RWPE2 (cell line): ENCODE measurements at regions not wholly inside any gene's neighbourhood (a gene's known extent, or its start where the extent isn't known, plus 50 kb on each side); places are given as distances from the start of the nearest gene placed in this dataset.

ENCODE experiments used
- ATAC-seq: fragments of 200-7000 bp; cut with Tn5 transposase; 3 replicates; pipeline ENCODE4 v1.9.1; 2021; ENCODE audit warnings: low read depth
- DNase-seq: peaks from one replicate; pipeline ENCODE4 v3.0.0-alpha.2; 2020; ENCODE audit warnings: low spot score
- H3K27ac ChIP-seq: fragments of 450-650 bp; 2 replicates; pipeline ENCODE4 v1.5.1; 2017; ENCODE audit warnings: mild to moderate bottlenecking; ENCODE audit not compliant: poor library complexity, severe bottlenecking
- H3K27me3 ChIP-seq: fragments of 250-450 bp; sonication (Bioruptor Pico); 2 replicates; pipeline ENCODE4 v1.5.1; 2021; ENCODE audit warnings: mild to moderate bottlenecking, moderate library complexity; ENCODE audit not compliant: insufficient read depth, poor library complexity, severe bottlenecking
- H3K36me3 ChIP-seq: fragments of 250-450 bp; sonication (Bioruptor Pico); 2 replicates; pipeline ENCODE4 v1.5.1; 2020; ENCODE audit warnings: low read depth, mild to moderate bottlenecking, moderate library complexity
- H3K4me1 ChIP-seq: fragments of 250-450 bp; sonication (Bioruptor Pico); 2 replicates; pipeline ENCODE4 v1.5.1; 2021; ENCODE audit warnings: mild to moderate bottlenecking, moderate library complexity; ENCODE audit not compliant: insufficient read depth, poor library complexity, severe bottlenecking
- H3K4me3 ChIP-seq: fragments of 250-450 bp; sonication (Bioruptor Pico); 2 replicates; pipeline ENCODE4 v1.5.1; 2021; ENCODE audit warnings: mild to moderate bottlenecking, moderate library complexity; ENCODE audit not compliant: severe bottlenecking
- H3K9me3 ChIP-seq: fragments of 250-450 bp; sonication (Bioruptor Pico); 2 replicates; pipeline ENCODE4 v1.5.1; 2021; ENCODE audit warnings: mild to moderate bottlenecking, moderate library complexity; ENCODE audit not compliant: severe bottlenecking
- TF ChIP-seq, protein P1 (sequence below): fragments of 450-650 bp; IDR thresholded peaks from one replicate; pipeline ENCODE4 v1.5.1; 2017; ENCODE audit warnings: mild to moderate bottlenecking, moderate library complexity; ENCODE audit not compliant: poor library complexity, severe bottlenecking

DNA sequence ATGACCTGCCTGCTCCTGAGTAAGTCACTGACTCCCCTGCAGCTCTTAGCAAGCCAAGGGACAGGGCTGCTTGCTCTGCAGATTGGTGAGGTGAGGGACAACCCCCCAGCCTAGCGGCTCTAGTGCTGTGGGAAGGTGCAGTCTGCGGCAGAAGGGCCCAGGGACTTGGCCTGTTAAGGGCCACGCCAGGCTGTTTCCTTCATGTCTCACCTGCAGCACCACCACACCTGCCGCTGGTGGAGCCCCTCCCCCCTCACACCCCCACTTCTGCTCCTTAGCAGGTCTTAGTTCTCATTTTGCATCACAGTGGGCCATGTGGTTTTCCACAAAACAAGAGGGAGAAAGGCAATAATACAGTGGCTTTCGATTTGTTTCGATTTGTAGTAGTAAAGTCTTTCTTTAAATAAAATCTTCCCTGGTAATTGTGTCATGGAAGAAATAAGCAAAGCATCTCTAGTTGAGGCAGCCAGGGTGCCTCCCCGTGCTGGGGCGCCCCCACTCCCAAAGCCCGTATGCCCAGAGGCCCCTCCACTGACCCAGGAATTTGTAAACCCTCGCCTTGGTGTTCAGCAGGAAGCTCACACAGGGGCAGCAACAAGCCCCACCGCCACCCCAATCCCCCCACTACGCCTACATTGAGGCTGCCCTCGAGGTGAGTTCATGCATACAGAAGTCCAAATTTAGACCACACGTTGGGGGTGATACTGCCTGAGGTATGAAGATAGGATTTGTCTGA lies 86.5 kb upstream of the CLDN5 start:
- H3K4me1 ChIP-seq, result peaks cover 13% of the 10 kb centered on the region

GRCh38 chr22:19611590-19611989 lies 87.4 kb upstream of the CLDN5 start:
- DNase-seq (no peak), ATAC-seq (no peak)
- H3K9me3 ChIP-seq, result no peaks in the 10 kb centered on the region
- no peak overlapping the region for H3K4me3 ChIP-seq
- peaks cover 12% of the 10 kb centered on the region for H3K4me1 ChIP-seq
- H3K36me3 ChIP-seq, result no peaks in the 10 kb centered on the region
- TF ChIP-seq, protein P1, sequence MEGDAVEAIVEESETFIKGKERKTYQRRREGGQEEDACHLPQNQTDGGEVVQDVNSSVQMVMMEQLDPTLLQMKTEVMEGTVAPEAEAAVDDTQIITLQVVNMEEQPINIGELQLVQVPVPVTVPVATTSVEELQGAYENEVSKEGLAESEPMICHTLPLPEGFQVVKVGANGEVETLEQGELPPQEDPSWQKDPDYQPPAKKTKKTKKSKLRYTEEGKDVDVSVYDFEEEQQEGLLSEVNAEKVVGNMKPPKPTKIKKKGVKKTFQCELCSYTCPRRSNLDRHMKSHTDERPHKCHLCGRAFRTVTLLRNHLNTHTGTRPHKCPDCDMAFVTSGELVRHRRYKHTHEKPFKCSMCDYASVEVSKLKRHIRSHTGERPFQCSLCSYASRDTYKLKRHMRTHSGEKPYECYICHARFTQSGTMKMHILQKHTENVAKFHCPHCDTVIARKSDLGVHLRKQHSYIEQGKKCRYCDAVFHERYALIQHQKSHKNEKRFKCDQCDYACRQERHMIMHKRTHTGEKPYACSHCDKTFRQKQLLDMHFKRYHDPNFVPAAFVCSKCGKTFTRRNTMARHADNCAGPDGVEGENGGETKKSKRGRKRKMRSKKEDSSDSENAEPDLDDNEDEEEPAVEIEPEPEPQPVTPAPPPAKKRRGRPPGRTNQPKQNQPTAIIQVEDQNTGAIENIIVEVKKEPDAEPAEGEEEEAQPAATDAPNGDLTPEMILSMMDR, result no peak
- no peak overlapping the region for H3K27ac ChIP-seq
- H3K27me3 ChIP-seq, result no peaks in the 10 kb centered on the region

More for the DNA sequence above, 86.5 kb upstream of the CLDN5 start:
- ATAC-seq (no peak), DNase-seq (no peak)
- Histone ChIP-seq H3K27ac (no peak overlapping the region), H3K36me3 (no peaks in the 10 kb centered on the region), H3K9me3 (no peaks in the 10 kb centered on the region), H3K4me3 (no peak overlapping the region), H3K27me3 (no peaks in the 10 kb centered on the region)
- TF ChIP-seq, protein P1, result no peak

GRCh38 chr22:19612866-19613572 lies 88.8 kb upstream of the CLDN5 start:
- Histone ChIP-seq H3K27ac (no peak overlapping the region), H3K4me3 (no peak overlapping the region), H3K27me3 (no peaks in the 10 kb centered on the region), H3K36me3 (no peaks in the 10 kb centered on the region), H3K4me1 (no peaks in the 10 kb centered on the region), H3K9me3 (no peaks in the 10 kb centered on the region)
- TF ChIP-seq, protein P1, result no peak
- ATAC-seq (no peak), DNase-seq (no peak)

DNA sequence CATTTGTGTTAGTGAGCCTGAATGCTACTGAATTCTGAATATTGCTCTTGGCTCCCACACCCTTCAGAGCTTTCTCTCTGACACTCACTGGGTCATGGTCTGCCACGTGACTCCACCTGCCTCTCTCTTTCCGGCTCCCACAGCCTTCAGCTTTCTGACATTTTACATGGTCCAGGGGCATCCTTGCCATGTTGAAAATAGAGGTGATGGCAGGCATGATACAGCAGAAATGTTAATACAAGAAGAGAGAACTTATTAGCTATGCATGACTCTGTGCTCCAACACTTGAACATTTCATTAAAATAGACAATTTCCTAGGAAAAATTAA lies 90.3 kb upstream of the CLDN5 start:
- Histone ChIP-seq H3K27ac (no peak overlapping the region), H3K27me3 (no peaks in the 10 kb centered on the region), H3K4me1 (no peaks in the 10 kb centered on the region), H3K9me3 (no peaks in the 10 kb centered on the region), H3K4me3 (no peak overlapping the region), H3K36me3 (no peaks in the 10 kb centered on the region)
- TF ChIP-seq, protein P1, result no peak
- no peak for ATAC-seq
- no peak for DNase-seq

GRCh38 chr22:19615001-19615461 lies 90.8 kb upstream of the CLDN5 start:
- H3K9me3 ChIP-seq, result no peaks in the 10 kb centered on the region
- H3K4me1 ChIP-seq, result no peaks in the 10 kb centered on the region
- no peak overlapping the region for H3K4me3 ChIP-seq
- no peak for DNase-seq
- TF ChIP-seq, protein P1, result no peak
- no peak for ATAC-seq
- H3K27me3 ChIP-seq, result no peaks in the 10 kb centered on the region
- H3K36me3 ChIP-seq, result no peaks in the 10 kb centered on the region
- no peak overlapping the region for H3K27ac ChIP-seq
